Stimulated activated CD8-positive, alpha-beta memory T cell treated with anti-CD3 and anti-CD28 coated beads, Interleukin-4, amount 100 ng/mL, for 1 hour (primary cell): ENCODE measurements at regions not wholly inside any gene's neighbourhood (a gene's known extent, or its start where the extent isn't known, plus 50 kb on each side); places are given as distances from the start of the nearest gene placed in this dataset.

ENCODE experiments used
- DNase-seq, 2 donors: peaks; one replicate each; pipeline ENCODE4 v3.0.0-alpha.2; 2020; ENCODE audit warnings: low read depth in 2 of 2, low spot score in 1 of 2

DNA sequence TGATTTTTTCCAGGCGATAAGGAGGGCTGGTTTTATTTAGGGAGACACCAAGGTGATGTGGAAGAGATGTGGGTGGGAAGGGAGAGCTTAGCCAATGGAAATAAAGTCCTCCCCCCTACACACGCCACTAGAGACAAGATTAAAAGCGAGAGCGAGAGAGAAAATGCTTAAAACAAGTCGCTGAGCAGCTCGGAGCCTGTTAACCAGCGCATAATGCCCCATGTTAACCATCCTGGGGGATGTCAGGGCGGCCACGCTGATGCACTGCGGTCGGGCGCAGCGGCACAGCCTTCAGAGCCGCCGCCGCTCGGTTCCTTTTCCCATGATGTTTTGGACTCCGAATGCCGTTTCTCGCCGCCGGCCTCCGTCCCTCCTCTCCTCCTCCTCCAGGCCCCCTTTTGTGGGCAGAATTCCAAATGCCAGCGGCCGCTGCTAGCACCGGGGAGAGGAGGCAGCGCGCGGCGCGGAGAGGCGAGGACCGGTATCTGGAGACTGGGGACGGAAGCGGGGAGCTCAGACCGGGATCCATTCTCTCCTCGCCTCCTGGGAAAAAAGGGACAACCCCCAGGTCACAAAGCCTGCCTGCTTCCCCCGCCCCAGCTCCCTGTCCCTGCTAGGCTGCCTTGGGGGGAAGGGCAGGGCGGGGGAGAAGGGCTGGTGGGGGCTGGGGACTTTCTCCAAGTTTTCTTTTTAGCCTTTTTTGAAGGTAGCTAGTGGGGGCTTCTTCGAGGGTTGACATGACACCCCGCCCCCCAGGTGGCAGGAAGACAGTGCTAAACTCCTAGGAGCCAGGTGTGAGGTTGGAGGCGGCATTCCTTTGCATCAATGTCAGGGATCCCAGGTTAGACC is 98.1 kb upstream of the CCL2 start:
- DNase-seq: no peak

DNA sequence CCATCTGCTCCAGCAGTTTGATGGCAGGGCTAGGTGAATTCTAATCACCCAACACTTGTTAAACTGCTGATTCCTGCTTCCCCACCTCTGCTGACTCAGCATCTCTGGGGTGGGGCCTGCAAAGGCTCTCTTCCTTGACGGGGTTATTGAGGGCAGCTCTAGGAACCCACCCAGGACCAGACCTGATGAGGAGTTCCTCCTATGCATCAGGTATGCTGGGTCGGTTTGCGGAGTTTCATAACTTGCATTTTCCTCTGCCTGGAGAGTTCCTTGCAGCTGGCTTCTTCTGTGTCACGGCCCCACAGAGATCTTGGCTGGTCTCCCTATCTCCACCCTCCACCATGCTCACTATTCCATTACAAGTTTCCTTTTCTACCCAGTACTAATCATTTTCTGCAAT is 93.4 kb upstream of the CCL2 start:
- DNase-seq: no peak

DNA sequence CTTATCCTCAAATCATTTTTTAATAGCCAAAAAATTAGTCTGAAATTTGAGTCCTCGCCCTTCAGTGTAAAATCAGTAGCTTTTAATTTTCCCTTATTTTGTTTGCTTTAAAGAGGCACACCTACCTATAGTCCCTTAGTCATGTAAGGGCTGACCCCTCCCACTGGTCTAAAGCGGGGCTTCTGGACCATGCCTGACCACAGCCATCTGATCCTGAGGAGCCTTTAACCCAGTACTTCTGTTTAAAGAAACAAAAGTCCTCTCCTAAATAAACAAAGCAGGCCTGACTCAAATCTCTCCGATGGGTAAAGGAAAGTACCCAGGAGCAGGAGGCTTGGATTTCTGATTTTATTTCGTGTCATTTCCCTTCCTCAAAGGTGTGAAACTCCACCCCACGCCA is 92.0 kb upstream of the CCL2 start:
- DNase-seq: no peak

DNA sequence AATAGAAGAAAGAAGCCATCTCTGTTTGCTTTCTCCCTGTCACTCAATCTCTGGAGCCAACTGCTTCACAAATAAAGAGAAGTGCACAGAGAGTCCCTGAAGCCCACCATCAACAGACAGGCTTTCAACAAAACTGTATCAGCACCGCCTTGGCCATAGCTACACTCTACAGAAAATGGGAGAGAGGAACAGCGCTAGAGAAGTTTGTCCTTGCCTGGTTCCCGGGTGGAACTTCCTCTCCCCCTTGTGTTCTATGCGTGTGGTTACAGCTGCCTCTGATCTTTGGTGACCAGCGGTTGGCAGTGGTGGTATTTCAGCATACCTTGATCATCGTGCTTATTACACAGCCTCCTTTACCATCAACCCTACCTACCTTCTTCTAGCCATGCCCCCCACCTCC is 91.4 kb upstream of the CCL2 start:
- DNase-seq: no peak

GRCh38 chr17:34164837-34165236 is 90.2 kb upstream of the CCL2 start:
- DNase-seq: no peak

GRCh38 chr17:34166352-34166751 is 88.7 kb upstream of the CCL2 start:
- no peak for DNase-seq

DNA sequence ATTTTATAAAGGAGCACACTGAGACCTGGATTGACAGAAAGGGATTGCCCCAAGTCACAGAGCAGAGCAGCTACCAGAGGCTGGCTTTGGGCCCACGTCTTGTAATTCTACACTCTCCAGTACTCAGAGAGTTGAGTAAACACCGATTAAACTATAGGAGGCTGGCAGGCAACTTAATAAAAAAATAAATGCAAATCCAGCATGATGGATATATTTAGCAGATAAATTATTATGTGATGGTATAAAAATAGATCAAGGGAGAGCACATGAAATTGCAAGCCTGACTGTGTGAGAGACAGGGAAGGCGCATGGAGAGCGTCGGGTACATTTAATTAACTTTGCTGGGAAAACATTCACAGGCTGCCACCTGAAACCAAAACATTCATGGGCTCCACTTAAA is 87.7 kb upstream of the CCL2 start:
- DNase-seq: no peak

- no peak for DNase-seq
Measured at GRCh38 chr17:34168989-34169388, 86.1 kb upstream of the CCL2 start.

GRCh38 chr17:34169496-34169895 is 85.6 kb upstream of the CCL2 start:
- no peak for DNase-seq

DNA sequence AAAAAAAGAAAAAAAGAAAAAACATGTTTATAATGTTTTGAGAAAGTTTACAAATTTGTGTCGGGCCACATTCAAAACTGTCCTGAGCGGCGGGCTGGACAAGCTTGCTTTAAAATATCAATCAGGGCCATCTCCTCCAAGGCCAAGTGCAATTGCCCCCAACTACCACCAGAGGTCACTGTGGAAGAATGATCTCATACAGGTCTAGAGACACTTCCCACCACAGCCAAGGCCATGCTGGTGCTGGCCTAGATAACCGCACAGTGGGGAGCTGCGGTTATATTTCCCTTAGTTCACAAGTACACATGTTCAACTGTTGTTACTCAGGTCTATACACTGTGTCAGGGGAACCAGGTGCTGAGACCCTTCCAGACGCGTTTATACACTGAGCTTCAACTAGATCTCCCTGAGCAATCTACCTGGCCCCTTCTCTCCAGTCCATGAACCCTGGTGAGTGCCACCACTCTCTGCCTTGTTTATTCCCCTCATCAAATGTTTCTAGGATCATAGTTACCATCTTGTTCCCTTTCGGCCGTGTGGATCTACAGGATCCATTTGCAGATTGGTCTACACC is 83.8 kb upstream of the CCL2 start:
- peak; percentile 11 to 15 for DNase-seq

DNA sequence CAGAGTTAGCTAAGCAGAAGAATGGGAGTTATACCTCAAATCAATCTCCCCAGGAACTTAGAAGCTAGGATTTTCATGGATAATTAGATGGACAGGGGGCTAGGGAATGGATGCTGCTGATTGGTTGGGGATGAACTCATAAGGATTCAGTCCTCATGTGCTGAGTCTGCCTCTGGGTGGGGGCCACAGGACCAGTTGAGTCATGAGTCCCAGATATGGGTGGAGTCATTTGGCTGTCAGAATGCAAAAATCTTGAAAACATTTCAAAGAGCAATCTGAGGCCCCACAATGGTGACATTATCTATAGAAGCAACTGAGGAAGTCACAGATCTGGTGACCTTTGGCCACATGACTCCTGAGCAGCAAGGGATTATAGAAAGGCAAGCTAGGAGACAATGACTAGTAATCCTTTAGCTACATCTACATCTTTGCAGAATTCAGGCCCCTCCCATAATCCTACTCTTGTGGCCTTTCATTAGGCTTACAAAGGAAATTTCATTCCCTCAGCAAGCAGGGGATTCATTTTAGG is 82.6 kb upstream of the CCL2 start:
- DNase-seq: no peak

DNA sequence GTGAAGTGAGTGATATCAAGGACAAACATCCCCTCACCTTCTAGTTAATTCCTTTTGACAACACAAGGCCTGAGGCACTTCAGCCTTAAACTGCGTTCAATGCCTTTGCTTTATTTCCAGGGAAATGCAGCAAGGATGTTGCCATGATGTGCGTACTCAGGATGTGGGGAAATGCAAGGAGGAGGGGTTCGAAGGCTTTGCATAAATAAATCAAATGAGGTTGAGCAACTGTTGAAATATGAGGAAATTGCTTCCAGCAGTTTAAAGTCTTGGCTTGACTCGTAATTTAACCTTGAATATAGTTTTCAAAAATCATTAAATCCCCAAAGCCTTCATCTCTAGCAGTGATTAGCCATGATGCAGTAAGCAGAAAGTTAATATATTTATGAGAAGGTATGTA is 81.8 kb upstream of the CCL2 start:
- DNase-seq: no peak

DNA sequence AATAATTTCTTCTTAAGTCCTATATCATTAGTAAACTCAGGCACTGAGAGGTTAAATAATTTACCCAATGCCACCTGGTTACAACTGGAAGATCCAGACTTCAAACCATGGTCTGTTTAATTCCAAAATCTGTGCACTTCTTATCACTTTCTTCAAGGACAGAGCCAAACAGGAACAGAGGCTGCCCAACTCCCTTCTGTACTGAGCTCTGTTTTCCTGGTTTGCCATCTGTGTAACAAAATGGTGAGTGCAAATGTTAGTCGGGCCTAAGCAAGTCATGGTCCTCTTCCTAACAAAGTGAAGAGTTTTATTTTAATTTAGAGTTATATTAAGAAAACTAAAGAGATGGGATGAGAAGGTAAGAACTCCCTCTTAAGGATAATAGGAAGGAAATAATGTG is 80.6 kb upstream of the CCL2 start:
- DNase-seq: no peak

- DNase-seq: no peak
Measured at GRCh38 chr17:34176440-34176839, 78.6 kb upstream of the CCL2 start.

- DNase-seq: no peak
Measured at GRCh38 chr17:34177642-34178041, 77.4 kb upstream of the CCL2 start.

DNA sequence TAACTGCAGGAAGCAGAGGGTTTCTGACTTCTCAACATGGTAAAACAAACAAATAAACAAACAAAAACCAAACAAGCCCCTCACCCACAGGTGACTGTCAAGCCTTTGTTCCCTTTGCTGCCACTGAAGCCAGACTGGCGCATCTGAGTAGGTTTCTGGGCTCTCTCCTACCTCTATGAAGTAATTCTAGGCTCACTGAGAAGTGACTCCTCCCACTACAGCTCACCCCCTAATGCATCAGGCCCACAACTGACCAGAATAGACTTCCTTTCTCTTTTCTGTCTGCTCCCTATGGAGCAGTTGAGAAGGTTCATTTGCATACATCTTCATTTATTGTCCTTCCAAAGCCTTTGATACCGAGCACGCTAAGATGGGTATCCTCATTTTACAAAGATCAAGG is 77.0 kb upstream of the CCL2 start:
- no peak for DNase-seq

DNA sequence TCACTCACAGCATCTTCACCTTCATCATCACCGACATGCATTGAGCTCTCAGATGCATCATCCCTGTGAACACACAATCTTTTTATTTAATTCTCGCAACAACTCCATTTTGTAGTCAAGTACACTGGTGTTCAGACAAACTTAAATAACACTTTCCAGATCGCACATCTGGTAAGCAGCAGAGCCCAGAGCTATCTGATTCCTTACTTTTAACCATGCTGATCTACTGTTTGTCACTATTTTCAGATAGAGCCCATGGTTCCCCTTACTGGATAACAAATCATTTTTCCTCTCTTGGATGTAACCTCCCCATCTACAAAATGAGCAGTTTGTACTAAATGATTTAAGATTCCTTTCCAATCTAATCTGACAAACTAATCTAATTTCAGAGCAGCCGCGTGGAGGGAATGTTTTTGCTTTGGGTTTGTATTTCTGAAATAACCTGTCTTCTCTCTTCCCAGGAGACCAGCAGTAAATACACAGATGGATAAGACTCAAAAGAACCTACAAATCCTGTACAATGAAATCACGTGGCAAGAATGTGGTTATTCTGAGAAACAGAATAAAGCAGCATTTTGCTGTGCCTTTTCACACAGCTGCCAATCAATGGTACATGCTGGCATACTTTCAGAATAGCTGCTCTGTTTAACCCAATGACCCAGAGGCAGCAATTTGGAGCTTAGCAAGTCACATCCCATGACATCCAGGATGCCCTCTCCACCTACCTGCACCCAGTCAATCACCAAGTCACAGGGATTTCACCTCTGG is 72.9 kb upstream of the CCL2 start:
- DNase-seq: no peak

DNA sequence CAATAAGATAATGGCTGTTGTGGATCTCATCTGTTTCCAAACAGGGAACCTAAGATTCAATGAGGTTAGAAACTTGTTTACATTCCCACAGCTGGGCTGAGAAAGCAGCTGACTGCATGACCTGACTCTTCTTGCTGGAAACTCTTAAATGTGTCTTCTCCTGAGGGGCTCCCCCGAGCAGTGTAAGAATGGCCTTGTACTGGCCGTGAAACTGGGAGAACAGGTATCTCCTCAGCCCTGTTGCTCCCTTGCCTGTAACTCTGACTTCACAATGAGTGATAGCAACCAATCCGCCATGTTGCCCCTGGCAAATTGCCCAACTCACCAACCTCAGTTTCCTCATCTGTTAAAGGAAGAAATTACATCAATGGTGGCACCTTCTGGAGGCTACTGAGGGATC is 59.1 kb upstream of the CCL2 start:
- DNase-seq: no peak

- no peak for DNase-seq
Measured at GRCh38 chr17:34198519-34198918, 56.6 kb upstream of the CCL2 start.

DNA sequence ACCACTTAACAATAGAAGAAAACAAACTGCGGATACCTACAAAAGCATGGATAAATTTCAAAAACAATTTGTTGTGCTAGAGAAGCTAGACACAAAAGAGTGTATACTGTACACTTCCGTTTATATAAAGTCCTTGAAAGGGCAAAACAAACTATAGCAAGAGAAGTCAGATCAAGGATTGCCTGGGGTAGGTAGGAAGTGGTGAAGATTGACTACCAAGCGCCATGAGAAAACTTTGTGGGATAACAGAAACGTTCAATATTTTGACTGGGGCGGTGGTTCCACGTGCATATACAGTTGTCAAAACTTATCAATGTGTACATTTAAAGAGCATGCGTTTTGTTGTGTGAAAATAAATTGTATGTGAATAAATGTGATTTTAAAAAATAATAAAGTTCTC is 55.6 kb upstream of the CCL2 start:
- DNase-seq: no peak

GRCh38 chr17:34199932-34200534 is 55.1 kb upstream of the CCL2 start:
- DNase-seq: peak; percentile 8 to 33

- DNase-seq: no peak
Measured at GRCh38 chr17:34201225-34201624, 53.9 kb upstream of the CCL2 start.
